T-helper 17 cell (primary cell): ENCODE measurements at regions not wholly inside any gene's neighbourhood (a gene's known extent, or its start where the extent isn't known, plus 50 kb on each side); places are given as distances from the start of the nearest gene placed in this dataset.

Experiments used
- ATAC-seq: fragments of 150-1000 bp; cut with Tn5 transposase; 2 replicates; pipeline ENCODE4 v1.10.0; 2021; ENCODE audit warnings: mild to moderate bottlenecking, moderate library complexity
- DNase-seq, 3 donors: peaks; one replicate each; pipeline versions ENCODE4 v3.0.0 to v3.0.0-alpha.2; 2020 to 2021
- H3K9me3 ChIP-seq: one replicate; pipeline ENCODE4 v1.7.0; 2013; ENCODE audit warnings: low read length, mild to moderate bottlenecking; ENCODE audit not compliant: control insufficient read depth, poor library complexity, severe bottlenecking
- H3K27ac Mint-ChIP-seq: one replicate; pipeline ENCODE4 v1.8.0; 2022; ENCODE audit warnings: mild to moderate bottlenecking, moderate library complexity, mixed read lengths
- H3K27me3 Mint-ChIP-seq: one replicate; pipeline ENCODE4 v1.8.0; 2022; ENCODE audit warnings: mixed read lengths
- H3K36me3 Mint-ChIP-seq: one replicate; pipeline ENCODE4 v1.8.0; 2022; ENCODE audit warnings: low read depth, mixed read lengths
- H3K4me1 Mint-ChIP-seq: one replicate; pipeline ENCODE4 v1.8.0; 2022; ENCODE audit warnings: mild to moderate bottlenecking, mixed read lengths
- H3K4me3 Mint-ChIP-seq: one replicate; pipeline ENCODE4 v1.8.0; 2022; ENCODE audit warnings: mild to moderate bottlenecking, moderate library complexity, mixed read lengths

DNA sequence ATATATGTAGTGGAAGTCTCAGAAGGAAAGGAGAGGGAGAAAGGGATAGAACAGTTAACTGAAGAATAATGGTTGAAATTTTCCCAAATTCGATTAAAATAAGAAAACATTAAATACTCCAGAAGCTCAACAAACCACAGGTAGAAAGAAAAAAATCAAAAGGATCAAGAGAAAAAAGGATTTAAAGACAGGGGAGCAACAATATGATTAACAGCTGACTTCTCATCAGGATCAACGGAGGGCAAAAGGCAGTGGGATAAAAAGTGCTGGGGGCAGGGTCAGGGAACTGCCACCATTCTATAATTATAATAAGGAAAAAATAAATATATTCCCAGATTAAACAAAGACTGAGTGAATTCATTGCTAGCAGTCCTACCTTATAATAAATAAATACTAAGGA lies 55.3 kb downstream of the CDKN2C start:
- Mint-ChIP-seq H3K4me3 (no peak overlapping the region), H3K27me3 (no peaks in the 10 kb centered on the region), H3K4me1 (no peaks in the 10 kb centered on the region), H3K27ac (no peak overlapping the region), H3K36me3 (no peaks in the 10 kb centered on the region)
- ATAC-seq (no peak), DNase-seq (no peak)
- H3K9me3 ChIP-seq, result no peaks in the 10 kb centered on the region

DNA sequence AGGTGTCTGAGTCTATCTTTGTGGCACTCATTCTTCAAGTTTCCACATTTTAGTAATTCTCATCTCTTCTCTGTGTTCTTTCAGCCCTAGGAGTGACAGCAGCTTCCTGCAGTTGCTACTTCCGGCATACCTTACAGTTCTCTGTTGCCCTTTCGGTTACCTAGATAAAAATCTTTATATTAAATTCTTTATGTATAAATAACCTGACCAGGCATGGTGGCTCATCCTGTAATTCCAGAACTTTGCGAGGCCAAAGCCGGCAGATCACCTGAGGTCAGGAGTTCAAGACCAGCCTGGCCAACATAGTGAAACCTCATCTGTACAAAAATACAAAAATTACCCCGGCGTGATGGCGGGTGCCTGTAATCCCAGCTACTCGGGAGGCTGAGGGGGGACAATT lies 62.9 kb downstream of the CDKN2C start:
- no peak overlapping the region for H3K4me3 Mint-ChIP-seq
- DNase-seq, result no peak
- H3K27ac Mint-ChIP-seq, result no peak overlapping the region
- H3K27me3 Mint-ChIP-seq, result peaks cover 19% of the 10 kb centered on the region
- ATAC-seq, result no peak
- peaks cover 3% of the 10 kb centered on the region for H3K4me1 Mint-ChIP-seq
- no peaks in the 10 kb centered on the region for H3K36me3 Mint-ChIP-seq
- H3K9me3 ChIP-seq, result no peaks in the 10 kb centered on the region

DNA sequence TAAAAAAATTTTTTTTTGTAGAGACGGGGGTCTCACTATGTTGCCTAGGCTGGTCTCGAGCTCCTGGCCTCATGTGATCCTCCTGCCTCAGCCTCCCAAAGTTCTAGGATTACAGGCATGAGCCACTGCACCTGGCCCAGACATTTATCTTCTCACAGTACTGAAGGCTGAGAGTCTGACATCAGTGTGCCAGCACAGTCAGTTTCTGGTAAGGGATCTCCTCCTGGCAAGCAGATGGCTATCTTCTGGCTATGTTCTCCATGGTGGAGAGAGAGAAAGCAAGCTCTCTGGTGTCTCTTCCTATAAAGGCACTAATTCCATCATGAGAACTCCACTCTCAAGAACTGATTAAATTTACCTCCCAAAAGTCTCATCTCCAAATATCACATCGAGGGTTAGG lies 57.8 kb upstream of the C1orf185 start:
- Mint-ChIP-seq H3K27me3 (peaks cover 22% of the 10 kb centered on the region), H3K4me1 (no peaks in the 10 kb centered on the region), H3K36me3 (peaks cover 4% of the 10 kb centered on the region), H3K27ac (no peak overlapping the region), H3K4me3 (no peak overlapping the region)
- ATAC-seq (no peak), DNase-seq (no peak)
- peaks cover 6% of the 10 kb centered on the region for H3K9me3 ChIP-seq

DNA sequence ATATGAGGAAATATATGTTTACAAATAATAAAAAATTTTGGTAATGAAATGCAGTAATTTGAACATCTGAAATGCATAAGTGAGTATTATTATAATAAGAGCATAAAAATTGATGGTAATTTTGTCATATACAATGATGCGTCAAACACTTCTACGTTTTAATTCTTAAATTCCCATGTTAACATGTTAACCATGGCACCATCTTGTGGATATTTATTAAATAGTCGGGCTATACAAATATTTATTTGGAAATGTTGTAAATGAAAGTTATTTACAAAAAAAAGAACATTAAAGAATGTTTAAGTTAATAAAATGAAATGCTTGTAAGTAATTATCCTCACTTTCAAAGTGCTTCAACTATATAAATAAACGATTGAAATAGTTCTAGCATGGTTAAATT lies 57.2 kb upstream of the C1orf185 start:
- no peak for DNase-seq

DNA sequence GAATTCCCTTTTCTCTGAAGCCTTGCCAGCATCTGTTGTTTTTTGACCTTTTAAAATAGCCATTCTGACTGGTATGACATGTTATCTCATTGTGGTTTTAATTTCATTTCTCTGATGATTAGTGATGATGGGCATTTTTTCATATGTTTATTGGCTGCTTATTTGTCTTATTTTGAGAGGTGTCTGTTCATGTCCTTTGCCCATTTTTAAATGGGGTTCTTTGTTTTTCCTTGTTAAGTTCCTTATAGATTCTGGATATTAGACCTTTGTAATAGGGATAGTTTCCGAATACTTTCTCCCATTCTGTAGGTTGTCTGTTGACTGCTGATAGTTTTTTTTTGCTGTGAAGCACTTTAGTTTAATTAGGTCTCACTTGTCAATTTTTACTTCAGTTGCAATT lies 54.0 kb upstream of the C1orf185 start:
- H3K4me3 Mint-ChIP-seq, result peak overlapping the region; percentile 57
- no peaks in the 10 kb centered on the region for H3K4me1 Mint-ChIP-seq
- no peaks in the 10 kb centered on the region for H3K9me3 ChIP-seq
- H3K36me3 Mint-ChIP-seq, result no peaks in the 10 kb centered on the region
- peaks cover 17% of the 10 kb centered on the region for H3K27me3 Mint-ChIP-seq
- DNase-seq, result no peak
- no peak for ATAC-seq
- no peak overlapping the region for H3K27ac Mint-ChIP-seq

More for the DNA sequence above, 57.2 kb upstream of the C1orf185 start:
- no peaks in the 10 kb centered on the region for H3K9me3 ChIP-seq
- Mint-ChIP-seq H3K4me3 (no peak overlapping the region), H3K27me3 (peaks cover 22% of the 10 kb centered on the region), H3K27ac (no peak overlapping the region), H3K4me1 (no peaks in the 10 kb centered on the region), H3K36me3 (peaks cover 4% of the 10 kb centered on the region)
- ATAC-seq, result no peak

DNA sequence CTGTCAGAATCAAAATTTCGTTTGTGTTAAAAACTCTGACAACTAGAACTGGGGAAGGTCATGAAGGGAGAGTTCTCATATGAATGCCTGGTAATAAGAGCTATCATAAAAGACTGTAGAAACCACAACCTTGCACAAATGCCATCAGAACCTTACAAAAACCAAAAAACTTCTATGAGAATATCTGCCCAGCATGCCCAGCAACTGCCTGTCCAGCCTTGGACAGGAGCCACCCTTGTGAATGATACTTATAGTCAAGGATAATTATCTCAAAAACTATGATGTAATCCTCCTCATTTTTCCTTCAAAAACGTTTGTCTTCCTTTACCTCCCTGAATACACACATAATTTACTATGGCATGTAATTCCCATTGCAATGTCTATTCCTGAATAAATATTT lies 53.4 kb upstream of the C1orf185 start:
- Mint-ChIP-seq H3K36me3 (no peaks in the 10 kb centered on the region), H3K27ac (no peak overlapping the region)

More for the DNA sequence above, 53.4 kb upstream of the C1orf185 start:
- peaks cover under 1% of the 10 kb centered on the region for H3K4me1 Mint-ChIP-seq
- no peak for ATAC-seq
- H3K4me3 Mint-ChIP-seq, result no peak overlapping the region
- H3K9me3 ChIP-seq, result no peaks in the 10 kb centered on the region
- peaks cover 17% of the 10 kb centered on the region for H3K27me3 Mint-ChIP-seq
- DNase-seq, result no peak
